ENCODE measurements at regions not wholly inside any gene's neighbourhood (a gene's known extent, or its start where the extent isn't known, plus 50 kb on each side); places are given as distances from the start of the nearest gene placed in this dataset.

- Mint-ChIP-seq H3K27me3 (ENCODE audit: low read depth) (no peaks in the 10 kb centered on the region), H3K4me1 (peaks cover 21% of the 10 kb centered on the region), H3K36me3 (ENCODE audit: low read depth) (no peaks in the 10 kb centered on the region), H3K9me3 (no peaks in the 10 kb centered on the region), H3K27ac (no peak overlapping the region), H3K4me3 (no peak overlapping the region)
- TF ChIP-seq CTCF (IDR thresholded peaks at IDR 0.05; ENCODE audit: unreplicated experiment in 3 of 3): no peak
Observed at GRCh38 chr3:115385774-115386730, 237.3 kb upstream of the GAP43 start.

- peak overlapping the region; percentile 31 to 80 (median 66) for H3K27ac Mint-ChIP-seq
- H3K4me1 Mint-ChIP-seq: peaks cover 21% of the 10 kb centered on the region
- H3K9me3 Mint-ChIP-seq: no peaks in the 10 kb centered on the region
- TF ChIP-seq CTCF (IDR thresholded peaks at IDR 0.05; ENCODE audit: unreplicated experiment in 3 of 3): no peak
- no peaks in the 10 kb centered on the region for H3K36me3 Mint-ChIP-seq (ENCODE audit: low read depth)
- no peaks in the 10 kb centered on the region for H3K27me3 Mint-ChIP-seq (ENCODE audit: low read depth)
- no peak overlapping the region for H3K4me3 Mint-ChIP-seq
Observed at GRCh38 chr3:115388166-115388565, 235.1 kb upstream of the GAP43 start.

- Mint-ChIP-seq H3K4me1 (peaks cover 21% of the 10 kb centered on the region), H3K4me3 (no peak overlapping the region), H3K36me3 (ENCODE audit: low read depth) (no peaks in the 10 kb centered on the region), H3K27me3 (ENCODE audit: low read depth) (no peaks in the 10 kb centered on the region), H3K27ac (peak overlapping the region; percentile 31 to 80 (median 66)), H3K9me3 (no peaks in the 10 kb centered on the region)
- no peak for TF ChIP-seq CTCF (IDR thresholded peaks at IDR 0.05; ENCODE audit: unreplicated experiment in 3 of 3)
Observed at GRCh38 chr3:115388811-115389210, 234.5 kb upstream of the GAP43 start.

- no peaks in the 10 kb centered on the region for H3K9me3 Mint-ChIP-seq
- H3K27ac Mint-ChIP-seq: no peak overlapping the region
- no peaks in the 10 kb centered on the region for H3K27me3 Mint-ChIP-seq (ENCODE audit: low read depth)
Observed at GRCh38 chr3:115396801-115397200, 226.5 kb upstream of the GAP43 start.

GRCh38 chr3:115397433-115397832, 225.9 kb upstream of the GAP43 start:
- TF ChIP-seq CTCF (IDR thresholded peaks at IDR 0.05; ENCODE audit: unreplicated experiment in 3 of 3): no peak
- H3K36me3 Mint-ChIP-seq (ENCODE audit: low read depth): no peaks in the 10 kb centered on the region
- H3K4me3 Mint-ChIP-seq: no peak overlapping the region
- no peak overlapping the region for H3K27ac Mint-ChIP-seq
- H3K27me3 Mint-ChIP-seq (ENCODE audit: low read depth): no peaks in the 10 kb centered on the region
- no peaks in the 10 kb centered on the region for H3K4me1 Mint-ChIP-seq
- H3K9me3 Mint-ChIP-seq: no peaks in the 10 kb centered on the region

More at GRCh38 chr3:115396801-115397200, 226.5 kb upstream of the GAP43 start:
- Mint-ChIP-seq H3K4me3 (no peak overlapping the region), H3K36me3 (ENCODE audit: low read depth) (no peaks in the 10 kb centered on the region), H3K4me1 (no peaks in the 10 kb centered on the region)
- no peak for TF ChIP-seq CTCF (IDR thresholded peaks at IDR 0.05; ENCODE audit: unreplicated experiment in 3 of 3)

GRCh38 chr3:115398506-115398905, 224.8 kb upstream of the GAP43 start:
- no peaks in the 10 kb centered on the region for H3K27me3 Mint-ChIP-seq (ENCODE audit: low read depth)

More at GRCh38 chr3:115398506-115398905, 224.8 kb upstream of the GAP43 start:
- no peak for TF ChIP-seq CTCF (IDR thresholded peaks at IDR 0.05; ENCODE audit: unreplicated experiment in 3 of 3)
- no peaks in the 10 kb centered on the region for H3K9me3 Mint-ChIP-seq
- H3K4me3 Mint-ChIP-seq: no peak overlapping the region
- H3K27ac Mint-ChIP-seq: no peak overlapping the region
- H3K36me3 Mint-ChIP-seq (ENCODE audit: low read depth): no peaks in the 10 kb centered on the region
- no peaks in the 10 kb centered on the region for H3K4me1 Mint-ChIP-seq

Data from nephron (organoid).